ENCODE measurements at regions not wholly inside any gene's neighbourhood (a gene's known extent, or its start where the extent isn't known, plus 50 kb on each side); places are given as distances from the start of the nearest gene placed in this dataset.

GRCh38 chr5:105931881-105932421, 1738.8 kb downstream of the EFNA5 start:
- H3K4me1 ChIP-seq (ENCODE audit: control insufficient read depth, insufficient read depth, low read length) = no peaks in the 10 kb centered on the region
- no peak for TF ChIP-seq CTCF (IDR thresholded peaks at IDR 0.05)
- Mint-ChIP-seq H3K9me3 (peaks cover 11 to 14% of the 10 kb centered on the region in 2 donors), H3K27ac (no peak overlapping the region), H3K36me3 (no peaks in the 10 kb centered on the region), H3K4me1 (no peaks in the 10 kb centered on the region), H3K27me3 (ENCODE audit: low read depth in 2 of 2) (no peaks in the 10 kb centered on the region), H3K4me3 (no peak overlapping the region)
- no peak for DNase-seq
- H3K36me3 ChIP-seq (ENCODE audit: control insufficient read depth, insufficient read depth, low read length) = no peaks in the 10 kb centered on the region
- intact Hi-C loops (cut with micrococcal nuclease) = no loop called here
- no peak for ATAC-seq
- H3K9me3 ChIP-seq (ENCODE audit: control insufficient read depth, insufficient read depth, low read length) = peaks cover 3% of the 10 kb centered on the region
- no peaks in the 10 kb centered on the region for H3K27me3 ChIP-seq (ENCODE audit: control insufficient read depth, insufficient read depth, low read length)
- H3K27ac ChIP-seq (ENCODE audit: low read length) = no peak overlapping the region
- H3K4me3 ChIP-seq (ENCODE audit: low read length) = no peak overlapping the region
- no CpG with 5 or more reads among the region's 2 CpGs for WGBS (ENCODE audit: insufficient coverage)

GRCh38 chr5:105929858-105930257, 1740.9 kb downstream of the EFNA5 start:
- Mint-ChIP-seq H3K36me3 (no peaks in the 10 kb centered on the region), H3K27me3 (ENCODE audit: low read depth in 2 of 2) (no peaks in the 10 kb centered on the region), H3K4me1 (no peaks in the 10 kb centered on the region), H3K27ac (no peak overlapping the region), H3K9me3 (peaks cover 9 to 14% of the 10 kb centered on the region in 2 donors), H3K4me3 (no peak overlapping the region)
- H3K36me3 ChIP-seq (ENCODE audit: control insufficient read depth, insufficient read depth, low read length) = no peaks in the 10 kb centered on the region
- H3K4me3 ChIP-seq (ENCODE audit: low read length) = no peak overlapping the region
- intact Hi-C loops (cut with micrococcal nuclease) = no loop called here
- H3K9me3 ChIP-seq (ENCODE audit: control insufficient read depth, insufficient read depth, low read length) = peaks cover 3% of the 10 kb centered on the region
- no peak for DNase-seq
- H3K27ac ChIP-seq (ENCODE audit: low read length) = no peak overlapping the region
- ATAC-seq = no peak
- WGBS (ENCODE audit: insufficient coverage) = no CpG with 5 or more reads among the region's 1 CpG
- H3K4me1 ChIP-seq (ENCODE audit: control insufficient read depth, insufficient read depth, low read length) = no peaks in the 10 kb centered on the region
- H3K27me3 ChIP-seq (ENCODE audit: control insufficient read depth, insufficient read depth, low read length) = no peaks in the 10 kb centered on the region
- no peak for TF ChIP-seq CTCF (IDR thresholded peaks at IDR 0.05)

- Mint-ChIP-seq H3K27me3 (ENCODE audit: low read depth in 2 of 2) (no peaks in the 10 kb centered on the region), H3K4me3 (no peak overlapping the region), H3K4me1 (no peaks in the 10 kb centered on the region), H3K27ac (no peak overlapping the region), H3K9me3 (peaks cover 7 to 8% of the 10 kb centered on the region in 2 donors), H3K36me3 (no peaks in the 10 kb centered on the region)
- no peaks in the 10 kb centered on the region for H3K27me3 ChIP-seq (ENCODE audit: control insufficient read depth, insufficient read depth, low read length)
- DNase-seq (no peak), ATAC-seq (no peak)
- H3K27ac ChIP-seq (ENCODE audit: low read length) = no peak overlapping the region
- H3K36me3 ChIP-seq (ENCODE audit: control insufficient read depth, insufficient read depth, low read length) = no peaks in the 10 kb centered on the region
- H3K9me3 ChIP-seq (ENCODE audit: control insufficient read depth, insufficient read depth, low read length) = no peaks in the 10 kb centered on the region
- H3K4me3 ChIP-seq (ENCODE audit: low read length) = no peak overlapping the region
- TF ChIP-seq CTCF (IDR thresholded peaks at IDR 0.05) = no peak
- intact Hi-C loops (cut with micrococcal nuclease) = no loop called here
- no peaks in the 10 kb centered on the region for H3K4me1 ChIP-seq (ENCODE audit: control insufficient read depth, insufficient read depth, low read length)
- no CpG with 5 or more reads among the region's 2 CpGs for WGBS (ENCODE audit: insufficient coverage)
Observed at GRCh38 chr5:105924366-105924765, 1746.4 kb downstream of the EFNA5 start.

- intact Hi-C loops (cut with micrococcal nuclease) = no loop called here
- ATAC-seq = no peak
- Histone ChIP-seq H3K27me3 (ENCODE audit: control insufficient read depth, insufficient read depth, low read length) (no peaks in the 10 kb centered on the region), H3K9me3 (ENCODE audit: control insufficient read depth, insufficient read depth, low read length) (no peaks in the 10 kb centered on the region), H3K4me1 (ENCODE audit: control insufficient read depth, insufficient read depth, low read length) (no peaks in the 10 kb centered on the region), H3K36me3 (ENCODE audit: control insufficient read depth, insufficient read depth, low read length) (no peaks in the 10 kb centered on the region), H3K27ac (ENCODE audit: low read length) (no peak overlapping the region), H3K4me3 (ENCODE audit: low read length) (no peak overlapping the region)
- H3K9me3 Mint-ChIP-seq = peaks cover 0 to 5% of the 10 kb centered on the region in 2 donors
- no peak overlapping the region for H3K4me3 Mint-ChIP-seq
- no peaks in the 10 kb centered on the region for H3K36me3 Mint-ChIP-seq
- no peak for TF ChIP-seq CTCF (IDR thresholded peaks at IDR 0.05)
- no peaks in the 10 kb centered on the region for H3K27me3 Mint-ChIP-seq (ENCODE audit: low read depth in 2 of 2)
- no peaks in the 10 kb centered on the region for H3K4me1 Mint-ChIP-seq
- WGBS (ENCODE audit: insufficient coverage) = no CpG with 5 or more reads among the region's 1 CpG
- H3K27ac Mint-ChIP-seq = no peak overlapping the region
- no peak for DNase-seq
Observed at GRCh38 chr5:105922574-105922973, 1748.2 kb downstream of the EFNA5 start.

Measured in natural killer cell (primary cell).